ENCODE measurements at regions not wholly inside any gene's neighbourhood (a gene's known extent, or its start where the extent isn't known, plus 50 kb on each side); places are given as distances from the start of the nearest gene placed in this dataset.
A peak's percentile ranks its signal among the peaks of the same experiment; 100 is the strongest.

DNA sequence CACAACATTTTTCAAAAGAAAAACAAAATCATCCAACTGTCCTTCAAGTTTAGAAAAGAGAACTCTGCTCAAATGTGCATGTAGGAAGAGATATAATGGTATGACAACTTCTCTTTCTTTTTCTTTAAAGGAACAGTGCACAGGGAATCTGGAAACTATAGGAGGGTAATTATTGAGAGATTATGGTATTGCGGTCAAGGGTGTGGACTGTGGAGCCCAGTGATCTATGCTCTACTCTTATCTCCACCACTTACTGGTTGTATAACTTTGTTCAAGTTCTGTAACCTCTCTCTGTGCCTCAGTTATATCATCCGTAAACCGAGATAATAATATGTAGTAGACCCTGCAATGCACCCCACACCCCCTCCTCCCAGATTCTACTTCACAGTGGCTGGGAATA lies 69.8 kb upstream of the PCGF5 start:
- DNase-seq, result no peak

DNA sequence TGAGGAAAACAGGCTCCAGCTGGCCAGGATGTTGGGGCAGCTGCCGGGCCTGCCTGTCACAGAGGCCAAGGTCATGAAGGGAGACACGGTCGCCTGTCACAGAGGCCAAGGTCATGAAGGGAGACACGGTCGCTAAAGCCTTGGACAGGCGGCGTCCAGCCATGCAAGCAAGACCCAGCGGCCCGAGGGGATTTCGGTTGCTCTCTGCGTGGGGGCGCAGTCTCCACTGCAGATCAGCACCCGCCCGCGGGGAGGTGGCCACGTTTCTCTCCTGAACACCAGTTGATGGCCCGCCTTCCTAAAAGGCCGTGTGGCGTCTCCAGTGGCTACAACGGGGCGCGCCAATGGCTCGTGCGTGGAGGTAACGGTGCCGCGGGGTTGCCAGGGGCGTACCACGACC lies 67.0 kb upstream of the PCGF5 start:
- no peak for DNase-seq

DNA sequence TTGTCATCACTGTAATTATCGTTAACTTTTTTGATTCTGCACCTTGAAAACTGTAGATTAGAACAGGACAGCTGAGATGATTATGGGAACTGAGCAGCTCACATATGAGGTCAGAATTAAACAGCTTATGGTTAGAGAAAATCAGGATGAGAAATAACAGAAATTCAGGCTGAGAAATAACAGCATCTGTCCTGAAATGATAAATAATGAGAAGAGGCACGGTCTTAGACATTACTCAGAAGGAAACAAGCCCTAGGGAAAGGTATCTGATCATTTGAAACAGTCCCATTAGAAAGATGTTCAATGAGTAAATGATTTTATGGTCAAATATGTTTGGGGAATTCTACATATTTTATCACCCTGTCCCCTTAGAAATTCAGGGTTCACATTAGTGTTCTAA lies 65.6 kb upstream of the PCGF5 start:
- no peak for DNase-seq

DNA sequence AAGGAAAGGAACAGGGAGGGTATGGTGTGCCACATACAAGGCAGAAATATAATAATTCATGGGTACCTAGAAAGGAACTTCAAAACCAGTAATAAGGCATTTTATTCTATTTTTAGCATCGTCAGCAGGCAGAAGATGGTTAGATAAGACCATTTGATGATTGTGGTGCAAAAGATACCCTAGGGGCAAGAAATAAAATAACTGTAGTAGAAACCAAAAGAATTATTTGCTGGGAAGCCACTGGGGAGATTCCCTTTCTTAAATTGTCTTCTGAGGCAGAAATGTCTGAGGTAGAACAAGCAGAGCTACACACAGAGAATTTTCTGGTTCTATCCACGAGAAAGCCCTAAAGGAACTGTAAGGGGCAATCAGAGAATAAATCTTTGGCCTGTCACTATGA lies 64.3 kb upstream of the PCGF5 start:
- DNase-seq, result no peak

DNA sequence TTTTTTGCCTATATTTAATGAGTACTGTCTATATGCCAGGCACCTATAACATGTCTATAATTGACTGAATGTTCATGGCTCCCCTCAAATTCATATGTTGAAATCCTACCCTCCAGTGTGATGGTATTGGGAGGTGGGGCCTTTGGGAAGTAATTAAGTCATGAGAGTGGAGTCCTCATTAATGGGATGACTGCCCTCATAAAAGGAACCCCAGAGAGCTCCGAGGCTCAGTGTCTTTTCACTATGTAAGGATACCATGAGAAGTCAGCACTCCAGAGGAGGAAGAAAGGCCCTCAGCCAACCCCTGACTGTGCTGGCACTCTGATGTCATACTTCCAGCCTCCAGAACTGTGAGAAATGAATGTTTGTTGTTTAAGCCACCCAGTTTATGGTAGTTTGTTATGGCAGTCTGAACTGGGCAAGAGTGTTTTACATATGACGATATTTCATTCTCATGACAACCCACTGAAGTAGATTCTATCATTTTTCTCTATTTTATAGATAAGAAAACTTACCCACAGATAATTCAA lies 61.1 kb upstream of the PCGF5 start:
- no peak for DNase-seq

DNA sequence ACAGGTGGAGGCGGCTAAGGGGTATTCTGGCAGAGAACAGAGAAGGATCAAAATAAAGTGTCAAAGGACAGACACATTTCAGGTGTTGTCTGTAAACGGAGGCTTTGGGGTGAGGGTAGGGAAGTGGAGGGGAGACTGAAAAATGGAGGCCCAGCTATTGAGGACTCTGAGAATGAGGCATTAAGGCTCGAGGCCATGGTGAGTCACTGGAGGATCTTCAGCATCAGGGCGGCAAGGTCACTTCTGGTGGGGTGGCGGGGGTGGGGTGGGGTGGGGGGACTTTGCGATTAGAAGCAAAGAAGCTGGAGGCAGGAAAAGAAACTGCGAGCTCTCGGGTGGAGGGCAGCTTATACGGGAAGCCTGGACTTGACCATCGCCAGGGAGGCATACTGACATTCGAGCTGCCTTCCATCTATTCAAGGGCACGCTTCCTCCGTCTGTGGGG lies 58.4 kb upstream of the PCGF5 start:
- DNase-seq, result no peak

DNA sequence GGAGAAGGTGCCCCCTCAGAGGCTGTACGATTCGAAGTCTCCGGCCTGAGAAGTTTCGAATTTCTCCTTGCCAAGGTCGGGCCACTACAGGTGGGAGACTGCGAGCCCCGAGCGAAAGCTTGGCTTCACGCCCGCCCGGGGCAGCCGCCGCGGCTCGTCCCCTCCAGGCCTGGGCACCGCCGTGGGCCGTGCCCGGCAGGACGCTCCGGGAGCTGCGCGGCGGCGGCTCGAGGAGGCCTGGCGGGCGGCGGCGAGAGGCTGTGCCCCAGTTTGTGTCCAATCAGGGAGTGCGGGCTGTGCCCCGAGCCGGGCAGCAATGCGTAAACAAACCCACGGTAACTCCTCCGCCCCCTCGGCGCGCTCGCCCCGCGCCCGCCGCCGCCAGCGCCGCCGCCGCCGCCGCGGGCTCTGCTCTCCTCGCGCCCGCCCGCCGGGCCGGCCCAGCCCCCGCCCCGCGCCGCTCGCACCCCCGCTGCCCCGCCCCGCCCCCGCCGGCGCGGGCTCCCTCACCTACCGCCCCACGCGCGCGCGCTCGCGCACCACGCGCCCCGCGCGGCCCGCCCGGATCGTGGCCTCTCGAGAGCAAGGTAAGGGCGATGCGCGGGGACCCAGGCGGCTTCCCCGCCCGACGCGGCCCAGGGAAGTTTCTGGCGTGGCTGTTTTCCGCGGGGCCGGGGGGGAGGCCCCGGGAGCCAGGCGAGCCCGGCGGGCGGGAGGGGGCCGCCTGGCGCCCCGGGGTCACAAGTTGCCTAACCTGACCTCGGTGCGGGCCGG lies 57.8 kb upstream of the PCGF5 start:
- peak; percentile 44 to 79 (median 58) for DNase-seq

DNA sequence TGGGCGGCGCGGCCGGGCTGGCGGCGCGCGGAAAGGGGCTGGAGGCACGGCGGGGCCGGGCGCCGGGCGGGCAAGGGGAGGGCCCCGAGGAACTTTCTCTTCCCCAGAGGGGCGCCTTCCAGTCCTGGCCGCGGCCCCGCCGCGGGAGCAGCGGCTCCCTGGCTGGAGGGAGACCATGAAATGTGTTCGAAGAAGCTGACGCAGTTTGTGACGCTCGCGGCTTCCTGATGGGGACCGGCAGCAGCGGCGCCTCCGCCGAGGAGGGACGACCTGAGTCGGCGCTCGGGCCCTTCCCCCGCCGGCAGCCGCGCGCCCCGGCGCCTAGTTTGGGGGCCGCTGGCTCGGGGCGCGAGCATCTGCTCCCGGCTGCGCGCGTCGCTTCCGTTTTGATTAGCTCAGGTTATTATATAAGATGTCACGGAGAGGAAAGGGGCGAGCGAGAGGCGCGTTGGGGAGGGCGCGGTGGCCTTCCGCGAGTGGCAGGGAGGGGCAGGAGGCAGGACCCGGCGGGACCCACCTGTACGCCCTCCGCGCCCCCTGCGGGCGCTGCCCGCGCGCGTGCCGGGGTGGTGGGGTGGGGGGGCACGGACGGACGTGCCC lies 57.1 kb upstream of the PCGF5 start:
- peak; percentile 40 to 79 (median 56) for DNase-seq

DNA sequence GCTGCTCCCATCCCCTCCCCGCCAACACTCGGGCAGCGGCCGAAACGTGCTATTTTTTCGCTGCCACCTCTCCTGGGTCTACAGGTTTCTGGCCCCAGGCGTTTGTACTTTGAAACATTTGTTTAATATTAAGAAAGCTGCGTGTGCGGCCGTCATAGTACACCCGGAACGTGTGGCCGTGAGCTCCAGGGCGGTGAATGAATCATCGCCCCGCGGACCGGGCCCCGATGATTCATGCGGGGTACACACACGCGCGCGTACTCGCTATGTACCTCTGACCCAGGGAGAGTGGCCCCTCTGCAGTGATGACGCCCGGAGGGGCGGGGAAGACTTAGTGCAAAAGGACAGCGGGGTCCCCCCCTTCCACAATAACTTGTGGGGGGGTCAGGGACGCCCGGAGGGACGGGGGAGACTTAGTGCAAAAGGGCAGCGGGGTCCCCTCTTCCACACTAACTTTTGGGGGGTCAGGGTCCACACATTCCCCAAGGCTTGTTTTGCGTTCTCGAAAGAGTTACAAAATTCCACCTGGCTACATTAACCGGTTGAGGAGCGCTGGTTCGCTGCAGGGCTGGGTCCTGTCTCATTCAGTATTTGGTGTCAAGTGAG lies 56.5 kb upstream of the PCGF5 start:
- DNase-seq, result peak; percentile 19 to 47 (median 33)

DNA sequence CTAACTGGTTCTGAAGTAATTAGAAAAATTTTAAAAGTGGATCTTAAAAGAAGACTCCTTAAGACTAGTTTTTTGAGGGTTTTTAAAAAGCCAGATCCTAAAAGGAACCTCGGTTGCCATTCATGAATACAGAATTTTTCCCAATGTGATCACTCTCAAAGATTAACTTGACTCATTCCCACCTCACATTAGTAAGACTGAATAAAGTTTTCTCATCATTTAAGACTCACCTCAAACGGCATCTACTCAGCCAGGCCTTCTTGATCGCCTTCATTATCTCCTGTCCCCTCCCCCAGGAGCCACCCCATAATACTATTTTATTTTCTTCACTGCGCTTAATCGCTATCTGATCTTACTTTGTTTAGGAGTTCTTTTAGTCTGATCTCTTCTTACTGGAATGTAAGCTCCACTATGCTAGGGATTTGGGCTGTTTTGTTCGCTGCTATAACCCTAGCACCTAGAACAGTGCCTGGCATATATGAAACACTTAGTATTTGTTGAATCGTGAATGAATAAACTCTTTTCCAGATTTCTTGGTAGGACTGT lies 55.9 kb upstream of the PCGF5 start:
- DNase-seq, result no peak

DNA sequence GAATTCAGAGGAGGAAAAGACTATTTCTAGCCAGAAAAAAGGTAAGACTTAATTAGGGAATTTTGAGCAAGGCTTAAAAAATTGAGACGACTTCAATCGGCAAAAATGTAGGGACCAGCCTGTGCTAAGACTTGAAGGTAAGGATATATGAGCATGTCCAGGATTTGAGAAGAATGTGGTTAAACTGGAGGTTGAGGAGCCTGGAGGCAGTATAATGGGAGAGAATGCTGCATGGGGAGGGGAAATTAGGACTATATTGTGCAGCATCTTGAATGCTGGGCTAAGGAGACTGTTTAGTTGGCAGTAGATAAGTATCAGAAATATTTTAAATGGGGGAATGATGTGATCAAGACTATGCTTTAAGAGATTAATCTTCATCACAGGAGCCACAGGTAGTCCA lies 53.1 kb upstream of the PCGF5 start:
- DNase-seq, result no peak

DNA sequence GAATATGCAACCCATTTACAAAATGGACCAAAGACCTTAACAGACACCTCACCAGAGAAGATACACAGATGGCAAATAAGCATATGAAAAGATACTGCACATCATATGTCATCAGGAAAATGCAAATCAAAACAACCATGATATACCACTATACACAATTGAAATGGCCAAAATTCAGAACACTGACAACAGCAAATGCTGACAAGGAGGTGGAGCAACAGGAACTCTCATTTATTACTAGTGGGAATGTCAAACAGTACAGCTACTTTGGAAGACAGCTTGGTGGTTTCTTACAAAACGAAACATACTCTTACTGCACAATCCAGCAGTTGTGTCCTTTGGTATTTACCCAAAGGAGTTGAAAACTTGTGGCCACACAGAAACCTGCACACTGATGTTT lies 50.0 kb upstream of the PCGF5 start:
- DNase-seq, result no peak
